ENCODE measurements at regions not wholly inside any gene's neighbourhood (a gene's known extent, or its start where the extent isn't known, plus 50 kb on each side); places are given as distances from the start of the nearest gene placed in this dataset.

DNA sequence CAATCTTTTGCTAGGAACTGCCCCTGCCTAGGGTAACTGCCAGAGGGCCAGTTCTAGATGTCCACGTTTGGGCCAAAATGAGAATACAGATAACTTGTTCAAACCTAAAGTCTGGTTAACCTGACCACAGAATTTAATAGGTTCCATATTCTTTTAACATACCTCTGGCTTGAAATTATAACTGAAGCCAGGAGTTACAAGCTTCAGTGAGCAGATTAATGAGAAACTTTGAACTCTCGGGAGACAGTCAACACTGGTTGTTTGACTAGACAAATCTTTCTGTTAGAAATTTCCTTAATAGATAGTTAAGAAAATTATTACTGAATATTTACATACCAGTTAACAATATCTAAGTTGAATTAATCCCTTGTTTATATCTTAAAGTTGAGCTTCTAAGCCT lies 110.0 kb upstream of the KLF7 start:
- H3K27ac ChIP-seq (ENCODE audit: low read length), result no peak overlapping the region
- H3K36me3 ChIP-seq (ENCODE audit: control insufficient read depth, insufficient read depth, low read length), result no peaks in the 10 kb centered on the region
- no CpG with 5 or more reads among the region's 2 CpGs for WGBS (ENCODE audit: insufficient coverage, insufficient read length)
- no peaks in the 10 kb centered on the region for H3K4me1 ChIP-seq (ENCODE audit: control insufficient read depth, insufficient read depth, low read length)
- no peak overlapping the region for H3K4me3 ChIP-seq (ENCODE audit: low read length)
- DNase-seq (ENCODE audit: low read depth, low spot score), result no peak
- no peaks in the 10 kb centered on the region for H3K27me3 ChIP-seq (ENCODE audit: control insufficient read depth, insufficient read depth, low read length)
- no peaks in the 10 kb centered on the region for H3K9me3 ChIP-seq (ENCODE audit: control insufficient read depth, insufficient read depth, low read length)

- Histone ChIP-seq H3K36me3 (ENCODE audit: control insufficient read depth, insufficient read depth, low read length) (no peaks in the 10 kb centered on the region), H3K4me1 (ENCODE audit: control insufficient read depth, insufficient read depth, low read length) (no peaks in the 10 kb centered on the region), H3K27ac (ENCODE audit: low read length) (no peak overlapping the region), H3K4me3 (ENCODE audit: low read length) (no peak overlapping the region), H3K27me3 (ENCODE audit: control insufficient read depth, insufficient read depth, low read length) (no peaks in the 10 kb centered on the region), H3K9me3 (ENCODE audit: control insufficient read depth, insufficient read depth, low read length) (no peaks in the 10 kb centered on the region)
- DNase-seq (ENCODE audit: low read depth, low spot score), result no peak
Measured at GRCh38 chr2:207276248-207276647, 110.5 kb upstream of the KLF7 start.

- Histone ChIP-seq H3K9me3 (ENCODE audit: control insufficient read depth, insufficient read depth, low read length) (no peaks in the 10 kb centered on the region), H3K4me3 (ENCODE audit: low read length) (no peak overlapping the region), H3K4me1 (ENCODE audit: control insufficient read depth, insufficient read depth, low read length) (no peaks in the 10 kb centered on the region), H3K36me3 (ENCODE audit: control insufficient read depth, insufficient read depth, low read length) (no peaks in the 10 kb centered on the region), H3K27me3 (ENCODE audit: control insufficient read depth, insufficient read depth, low read length) (no peaks in the 10 kb centered on the region), H3K27ac (ENCODE audit: low read length) (no peak overlapping the region)
- no peak for DNase-seq (ENCODE audit: low read depth, low spot score)
- no CpG with 5 or more reads among the region's 3 CpGs for WGBS (ENCODE audit: insufficient coverage, insufficient read length)
Measured at GRCh38 chr2:207276858-207277257, 111.1 kb upstream of the KLF7 start.

- Histone ChIP-seq H3K4me3 (ENCODE audit: low read length) (no peak overlapping the region), H3K9me3 (ENCODE audit: control insufficient read depth, insufficient read depth, low read length) (no peaks in the 10 kb centered on the region), H3K4me1 (ENCODE audit: control insufficient read depth, insufficient read depth, low read length) (no peaks in the 10 kb centered on the region), H3K27me3 (ENCODE audit: control insufficient read depth, insufficient read depth, low read length) (no peaks in the 10 kb centered on the region), H3K27ac (ENCODE audit: low read length) (no peak overlapping the region), H3K36me3 (ENCODE audit: control insufficient read depth, insufficient read depth, low read length) (no peaks in the 10 kb centered on the region)
- DNase-seq (ENCODE audit: low read depth, low spot score), result no peak
- WGBS (ENCODE audit: insufficient coverage, insufficient read length), result 100% methylated on average over 1 of the region's 2 CpGs
Measured at GRCh38 chr2:207279520-207279919, 113.8 kb upstream of the KLF7 start.

- DNase-seq (ENCODE audit: low read depth, low spot score), result no peak
- H3K4me1 ChIP-seq (ENCODE audit: control insufficient read depth, insufficient read depth, low read length), result peaks cover 5% of the 10 kb centered on the region; the same call in 1 of the 2 replicates
- no peaks in the 10 kb centered on the region for H3K27me3 ChIP-seq (ENCODE audit: control insufficient read depth, insufficient read depth, low read length)
- no peaks in the 10 kb centered on the region for H3K36me3 ChIP-seq (ENCODE audit: control insufficient read depth, insufficient read depth, low read length)
- whole genome bisulfite sequencing (ENCODE audit: insufficient coverage, insufficient read length), result no CpG with 5 or more reads among the region's 6 CpGs
- no peaks in the 10 kb centered on the region for H3K9me3 ChIP-seq (ENCODE audit: control insufficient read depth, insufficient read depth, low read length)
- no peak overlapping the region for H3K27ac ChIP-seq (ENCODE audit: low read length)
- no peak overlapping the region for H3K4me3 ChIP-seq (ENCODE audit: low read length)
Measured at GRCh38 chr2:207281436-207281835, 115.7 kb upstream of the KLF7 start.

- Histone ChIP-seq H3K4me1 (ENCODE audit: control insufficient read depth, insufficient read depth, low read length) (peaks cover 5% of the 10 kb centered on the region; the same call in 1 of the 2 replicates), H3K27ac (ENCODE audit: low read length) (no peak overlapping the region), H3K4me3 (ENCODE audit: low read length) (no peak overlapping the region), H3K36me3 (ENCODE audit: control insufficient read depth, insufficient read depth, low read length) (no peaks in the 10 kb centered on the region), H3K27me3 (ENCODE audit: control insufficient read depth, insufficient read depth, low read length) (no peaks in the 10 kb centered on the region), H3K9me3 (ENCODE audit: control insufficient read depth, insufficient read depth, low read length) (no peaks in the 10 kb centered on the region)
- DNase-seq (ENCODE audit: low read depth, low spot score), result no peak
Measured at GRCh38 chr2:207282916-207283315, 117.2 kb upstream of the KLF7 start.

- Histone ChIP-seq H3K9me3 (ENCODE audit: control insufficient read depth, insufficient read depth, low read length) (no peaks in the 10 kb centered on the region), H3K27ac (ENCODE audit: low read length) (no peak overlapping the region)
- no CpG with 5 or more reads among the region's 1 CpG for WGBS (ENCODE audit: insufficient coverage, insufficient read length)
Measured at GRCh38 chr2:207283356-207283755, 117.6 kb upstream of the KLF7 start.

DNA sequence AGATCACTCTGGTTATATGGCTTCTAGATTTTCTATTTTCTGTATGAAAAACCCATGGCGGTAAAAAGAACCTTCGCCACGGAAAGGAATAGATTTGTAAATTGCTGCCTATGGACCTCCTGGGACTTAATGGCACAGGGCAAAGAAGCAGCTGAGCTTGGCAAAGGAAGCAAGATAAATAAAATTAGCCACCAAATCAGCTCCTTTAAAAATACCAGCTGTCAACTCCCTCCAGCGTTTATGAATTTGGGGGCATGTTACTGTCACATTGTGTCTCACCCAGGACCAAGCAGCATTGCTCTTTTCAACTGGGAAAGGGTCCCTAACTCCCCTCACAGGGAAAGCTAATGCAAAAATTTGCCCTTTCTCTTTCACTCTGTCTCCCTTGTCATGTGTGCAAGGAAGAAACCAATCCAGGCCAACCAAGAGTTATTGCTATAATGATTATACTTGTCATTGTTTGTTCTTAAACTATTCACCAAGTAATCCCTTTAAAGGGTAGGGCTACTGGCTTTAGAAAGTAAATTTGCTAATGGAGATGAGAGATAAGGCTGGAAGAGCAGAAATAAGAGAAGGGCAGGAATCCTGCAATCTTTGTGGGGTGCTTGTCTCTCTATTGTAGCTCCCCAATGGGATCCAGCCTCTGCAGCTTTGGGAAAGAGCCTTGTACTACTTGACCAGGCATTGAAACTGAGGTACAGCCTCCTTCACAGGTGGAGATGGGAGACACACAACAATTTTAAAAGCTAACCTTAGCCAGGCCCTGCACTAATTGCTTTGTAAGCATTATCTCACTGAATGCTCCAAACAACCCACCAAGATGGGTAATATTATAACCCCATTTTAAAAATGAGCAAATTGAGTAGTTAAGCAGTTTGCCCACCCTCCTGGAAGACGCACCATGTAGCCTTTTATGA lies 119.1 kb upstream of the KLF7 start:
- Histone ChIP-seq H3K36me3 (ENCODE audit: control insufficient read depth, insufficient read depth, low read length) (no peaks in the 10 kb centered on the region), H3K4me1 (ENCODE audit: control insufficient read depth, insufficient read depth, low read length) (peaks cover 5% of the 10 kb centered on the region; the same call in 1 of the 2 replicates), H3K27me3 (ENCODE audit: control insufficient read depth, insufficient read depth, low read length) (no peaks in the 10 kb centered on the region), H3K9me3 (ENCODE audit: control insufficient read depth, insufficient read depth, low read length) (no peaks in the 10 kb centered on the region), H3K27ac (ENCODE audit: low read length) (no peak overlapping the region), H3K4me3 (ENCODE audit: low read length) (no peak overlapping the region)
- no peak for DNase-seq (ENCODE audit: low read depth, low spot score)
- WGBS (ENCODE audit: insufficient coverage, insufficient read length), result no CpG with 5 or more reads among the region's 5 CpGs

More at GRCh38 chr2:207283356-207283755, 117.6 kb upstream of the KLF7 start:
- no peak for DNase-seq (ENCODE audit: low read depth, low spot score)
- H3K4me1 ChIP-seq (ENCODE audit: control insufficient read depth, insufficient read depth, low read length), result peaks cover 5% of the 10 kb centered on the region; the same call in 1 of the 2 replicates
- no peaks in the 10 kb centered on the region for H3K36me3 ChIP-seq (ENCODE audit: control insufficient read depth, insufficient read depth, low read length)
- no peaks in the 10 kb centered on the region for H3K27me3 ChIP-seq (ENCODE audit: control insufficient read depth, insufficient read depth, low read length)
- H3K4me3 ChIP-seq (ENCODE audit: low read length), result no peak overlapping the region

DNA sequence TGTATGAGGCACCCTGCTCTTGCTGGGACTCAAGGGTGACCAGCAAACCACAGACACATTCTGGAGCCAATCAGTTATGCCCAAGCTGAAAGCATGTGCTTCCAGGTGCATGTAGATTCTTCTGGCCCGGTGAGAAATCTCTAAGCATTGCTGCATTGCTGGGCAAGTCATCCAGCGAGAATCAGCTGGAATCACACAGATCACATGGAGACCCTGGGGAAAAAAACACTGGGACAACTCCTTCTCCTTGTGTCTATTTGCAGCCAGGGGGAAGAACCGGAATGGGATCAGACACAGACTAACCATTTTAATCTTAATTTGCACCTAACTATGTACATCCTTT lies 119.7 kb upstream of the KLF7 start:
- H3K4me1 ChIP-seq (ENCODE audit: control insufficient read depth, insufficient read depth, low read length), result peaks cover 5% of the 10 kb centered on the region; the same call in 1 of the 2 replicates
- WGBS (ENCODE audit: insufficient coverage, insufficient read length), result no CpG with 5 or more reads among the region's 3 CpGs
- no peaks in the 10 kb centered on the region for H3K9me3 ChIP-seq (ENCODE audit: control insufficient read depth, insufficient read depth, low read length)
- no peaks in the 10 kb centered on the region for H3K27me3 ChIP-seq (ENCODE audit: control insufficient read depth, insufficient read depth, low read length)
- no peak overlapping the region for H3K4me3 ChIP-seq (ENCODE audit: low read length)
- H3K36me3 ChIP-seq (ENCODE audit: control insufficient read depth, insufficient read depth, low read length), result no peaks in the 10 kb centered on the region
- DNase-seq (ENCODE audit: low read depth, low spot score), result no peak
- no peak overlapping the region for H3K27ac ChIP-seq (ENCODE audit: low read length)

DNA sequence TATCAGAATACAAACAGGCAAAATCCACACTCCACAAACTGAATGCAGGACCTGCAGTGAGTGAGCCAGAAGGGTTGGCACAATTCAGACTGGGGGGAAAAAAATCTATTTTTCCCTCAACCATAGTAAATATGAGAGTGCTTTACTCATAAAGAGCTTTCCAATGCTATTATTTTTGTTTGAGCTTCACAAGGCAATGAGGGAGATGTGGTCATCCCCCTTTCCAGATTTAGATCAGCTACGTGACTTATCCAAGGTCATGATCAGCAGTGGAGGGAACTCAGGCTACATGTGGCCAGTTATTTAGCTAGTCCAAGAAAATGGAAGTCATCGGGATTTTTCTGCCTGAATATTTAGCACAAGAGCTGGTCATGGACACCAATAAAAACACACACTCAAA lies 120.4 kb upstream of the KLF7 start:
- Histone ChIP-seq H3K4me3 (ENCODE audit: low read length) (no peak overlapping the region), H3K9me3 (ENCODE audit: control insufficient read depth, insufficient read depth, low read length) (no peaks in the 10 kb centered on the region), H3K27me3 (ENCODE audit: control insufficient read depth, insufficient read depth, low read length) (no peaks in the 10 kb centered on the region), H3K4me1 (ENCODE audit: control insufficient read depth, insufficient read depth, low read length) (peaks cover 5% of the 10 kb centered on the region; the same call in 1 of the 2 replicates), H3K36me3 (ENCODE audit: control insufficient read depth, insufficient read depth, low read length) (no peaks in the 10 kb centered on the region), H3K27ac (ENCODE audit: low read length) (no peak overlapping the region)
- WGBS (ENCODE audit: insufficient coverage, insufficient read length), result no CpG with 5 or more reads among the region's 2 CpGs
- no peak for DNase-seq (ENCODE audit: low read depth, low spot score)

- no peak for DNase-seq (ENCODE audit: low read depth, low spot score)
- no peaks in the 10 kb centered on the region for H3K36me3 ChIP-seq (ENCODE audit: control insufficient read depth, insufficient read depth, low read length)
- no CpG with 5 or more reads among the region's 4 CpGs for WGBS (ENCODE audit: insufficient coverage, insufficient read length)
- H3K27me3 ChIP-seq (ENCODE audit: control insufficient read depth, insufficient read depth, low read length), result no peaks in the 10 kb centered on the region
- no peak overlapping the region for H3K4me3 ChIP-seq (ENCODE audit: low read length)
- no peaks in the 10 kb centered on the region for H3K9me3 ChIP-seq (ENCODE audit: control insufficient read depth, insufficient read depth, low read length)
- H3K4me1 ChIP-seq (ENCODE audit: control insufficient read depth, insufficient read depth, low read length), result peaks cover 5% of the 10 kb centered on the region; the same call in 1 of the 2 replicates
- H3K27ac ChIP-seq (ENCODE audit: low read length), result no peak overlapping the region
Measured at GRCh38 chr2:207288628-207289027, 122.9 kb upstream of the KLF7 start.
